Fibroblast of skin of right biceps (primary cell): ENCODE measurements at regions not wholly inside any gene's neighbourhood (a gene's known extent, or its start where the extent isn't known, plus 50 kb on each side); places are given as distances from the start of the nearest gene placed in this dataset.
A peak's percentile ranks its signal among the peaks of the same experiment; 100 is the strongest.

Experiments
- DNase-seq: peaks from one replicate; pipeline ENCODE4 v3.0.0-alpha.2; 2013

DNA sequence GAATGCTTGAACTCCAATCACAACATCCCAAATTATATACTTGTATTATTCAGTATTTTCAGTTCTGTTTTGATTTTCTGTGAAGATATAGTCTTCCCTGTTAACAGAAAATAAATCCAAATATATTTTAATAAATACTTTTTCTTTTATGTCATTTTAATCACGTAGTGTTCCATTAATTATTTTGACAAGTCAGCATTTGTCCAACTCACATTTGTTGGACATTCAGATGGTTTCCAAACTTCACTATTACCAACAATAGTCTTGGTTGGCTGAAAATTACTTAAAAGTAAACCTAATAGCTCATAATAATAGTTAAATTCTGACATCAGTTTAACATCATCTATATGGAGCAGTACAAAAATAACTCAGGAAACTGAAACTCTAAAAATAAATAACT, 60.7 kb upstream of the SPANXD start:
- no peak for DNase-seq

DNA sequence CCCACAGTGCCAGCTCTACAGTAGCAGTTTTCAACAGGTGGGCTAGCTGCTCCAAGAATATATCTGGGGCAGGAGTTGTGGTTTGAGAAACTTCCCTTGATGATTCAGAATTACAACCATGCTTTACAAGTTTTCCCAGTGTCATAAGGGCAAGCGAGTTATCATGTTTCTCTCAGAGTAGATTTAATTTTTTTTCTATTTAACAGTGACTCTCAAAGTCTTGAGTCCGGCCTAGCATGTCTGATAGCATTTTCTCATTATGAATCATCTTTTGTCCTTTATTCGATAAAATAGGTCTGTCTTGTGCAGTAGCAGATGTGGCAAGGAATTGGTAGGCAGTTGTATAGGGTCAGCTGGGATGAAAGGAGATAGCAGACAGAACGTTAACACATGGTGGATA, 62.2 kb upstream of the SPANXD start:
- DNase-seq, result peak; percentile 11

DNA sequence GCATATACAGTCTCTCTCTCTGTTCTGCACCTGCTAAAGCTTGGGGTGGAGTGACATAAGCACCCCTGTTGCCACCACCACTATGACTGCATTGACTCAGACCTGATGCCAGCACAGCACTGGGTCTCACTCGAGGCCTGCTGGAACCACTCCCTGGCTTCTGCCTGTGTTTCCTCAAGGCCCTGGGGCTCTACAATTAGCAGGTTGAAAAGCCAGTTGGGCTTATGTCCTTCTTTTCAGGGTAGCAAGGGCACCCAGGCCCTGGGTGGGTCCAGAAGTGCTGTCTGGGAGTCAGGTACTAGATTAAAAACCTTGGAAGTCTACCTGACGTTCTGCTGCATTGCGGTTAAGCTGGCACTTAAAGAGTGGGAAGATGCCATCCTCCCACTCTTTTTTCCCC, 50.5 kb upstream of the MAGEC3 start:
- no peak for DNase-seq
